ENCODE measurements at regions not wholly inside any gene's neighbourhood (a gene's known extent, or its start where the extent isn't known, plus 50 kb on each side); places are given as distances from the start of the nearest gene placed in this dataset.

DNA sequence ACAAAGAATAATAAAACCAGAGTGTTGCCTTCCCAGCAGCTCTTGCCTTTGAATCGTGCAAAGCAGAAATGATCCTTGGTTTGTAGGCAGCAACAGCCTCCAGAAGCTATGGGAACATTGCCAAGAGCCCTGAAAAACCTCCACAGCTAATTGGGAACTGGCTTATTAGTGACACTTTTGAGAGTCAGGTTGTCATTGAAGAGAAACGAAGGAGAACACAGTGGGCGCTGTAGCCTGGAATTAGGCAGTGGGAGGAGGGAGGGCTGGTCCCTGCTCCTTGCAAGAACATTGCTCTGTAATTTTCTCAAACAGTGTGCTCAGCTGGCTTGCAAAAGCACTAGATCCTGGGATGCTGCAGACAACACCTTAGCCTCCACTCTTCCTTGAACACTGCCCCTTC, 331.5 kb upstream of the EMCN start:
- intact Hi-C loops (cut with DNase I): no loop called here
- H3K4me3 ChIP-seq: no peak overlapping the region
- no peak for TF ChIP-seq POLR2A (IDR thresholded peaks at IDR 0.05)
- TF ChIP-seq, protein P1, sequence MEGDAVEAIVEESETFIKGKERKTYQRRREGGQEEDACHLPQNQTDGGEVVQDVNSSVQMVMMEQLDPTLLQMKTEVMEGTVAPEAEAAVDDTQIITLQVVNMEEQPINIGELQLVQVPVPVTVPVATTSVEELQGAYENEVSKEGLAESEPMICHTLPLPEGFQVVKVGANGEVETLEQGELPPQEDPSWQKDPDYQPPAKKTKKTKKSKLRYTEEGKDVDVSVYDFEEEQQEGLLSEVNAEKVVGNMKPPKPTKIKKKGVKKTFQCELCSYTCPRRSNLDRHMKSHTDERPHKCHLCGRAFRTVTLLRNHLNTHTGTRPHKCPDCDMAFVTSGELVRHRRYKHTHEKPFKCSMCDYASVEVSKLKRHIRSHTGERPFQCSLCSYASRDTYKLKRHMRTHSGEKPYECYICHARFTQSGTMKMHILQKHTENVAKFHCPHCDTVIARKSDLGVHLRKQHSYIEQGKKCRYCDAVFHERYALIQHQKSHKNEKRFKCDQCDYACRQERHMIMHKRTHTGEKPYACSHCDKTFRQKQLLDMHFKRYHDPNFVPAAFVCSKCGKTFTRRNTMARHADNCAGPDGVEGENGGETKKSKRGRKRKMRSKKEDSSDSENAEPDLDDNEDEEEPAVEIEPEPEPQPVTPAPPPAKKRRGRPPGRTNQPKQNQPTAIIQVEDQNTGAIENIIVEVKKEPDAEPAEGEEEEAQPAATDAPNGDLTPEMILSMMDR (IDR thresholded peaks at IDR 0.05): no peak

GRCh38 chr4:100848841-100849240, 331.0 kb upstream of the EMCN start:
- 90 to 95% methylated on average over 2 of the region's 2 CpGs for WGBS, 2 donors
- no peaks in the 10 kb centered on the region for H3K36me3 ChIP-seq
- H3K4me3 ChIP-seq: no peak overlapping the region
- no peaks in the 10 kb centered on the region for H3K27me3 ChIP-seq
- H3K9me3 ChIP-seq: no peaks in the 10 kb centered on the region
- DNase-seq: no peak
- no peak overlapping the region for H3K27ac ChIP-seq
- intact Hi-C loops (cut with DNase I): no loop called here
- no peak for TF ChIP-seq POLR2A (IDR thresholded peaks at IDR 0.05)
- TF ChIP-seq, protein P1 (IDR thresholded peaks at IDR 0.05): peak in 3 of 6 experiments; percentile 12 to 35 (median 13)
- no peaks in the 10 kb centered on the region for H3K4me1 ChIP-seq

More for the DNA sequence above, 331.5 kb upstream of the EMCN start:
- H3K27me3 ChIP-seq: no peaks in the 10 kb centered on the region
- no peaks in the 10 kb centered on the region for H3K36me3 ChIP-seq
- no peaks in the 10 kb centered on the region for H3K4me1 ChIP-seq
- WGBS, 2 donors: 55 to 58% methylated on average over 3 of the region's 3 CpGs
- no peak overlapping the region for H3K27ac ChIP-seq
- no peaks in the 10 kb centered on the region for H3K9me3 ChIP-seq
- no peak for DNase-seq

- intact Hi-C loops (cut with DNase I): no loop called here
- H3K27me3 ChIP-seq: no peaks in the 10 kb centered on the region
- TF ChIP-seq POLR2A (IDR thresholded peaks at IDR 0.05): no peak
- TF ChIP-seq, protein P1 (IDR thresholded peaks at IDR 0.05): no peak
- no peaks in the 10 kb centered on the region for H3K4me1 ChIP-seq
- no peak overlapping the region for H3K4me3 ChIP-seq
- DNase-seq: no peak
- H3K9me3 ChIP-seq: no peaks in the 10 kb centered on the region
- H3K36me3 ChIP-seq: no peaks in the 10 kb centered on the region
- no peak overlapping the region for H3K27ac ChIP-seq
These were observed 326.1 kb upstream of the EMCN start for GRCh38 chr4:100843910-100844309.

DNA sequence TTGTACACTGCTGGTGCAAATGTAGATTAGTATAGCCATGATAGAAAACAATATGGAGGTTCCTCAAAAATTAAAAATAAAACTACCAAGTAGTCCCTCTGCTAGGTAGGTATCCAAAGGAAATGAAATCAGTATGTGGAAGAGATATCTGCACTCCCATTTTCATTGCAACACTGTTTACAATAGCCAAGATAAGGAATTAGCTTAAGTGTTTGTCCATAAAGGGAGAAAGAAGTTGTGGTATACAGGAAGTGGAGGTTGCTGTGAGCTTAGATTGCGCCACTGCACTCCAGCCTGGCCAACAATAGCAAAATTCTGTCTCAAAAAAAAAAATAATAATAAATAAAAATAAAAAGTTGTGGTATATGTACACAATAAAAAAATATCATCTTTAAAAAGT, 325.0 kb upstream of the EMCN start:
- TF ChIP-seq, protein P1 (IDR thresholded peaks at IDR 0.05): no peak
- TF ChIP-seq POLR2A (IDR thresholded peaks at IDR 0.05): no peak

GRCh38 chr4:100841911-100842310, 324.1 kb upstream of the EMCN start:
- no peak for DNase-seq
- Histone ChIP-seq H3K4me3 (no peak overlapping the region), H3K27ac (no peak overlapping the region), H3K9me3 (no peaks in the 10 kb centered on the region), H3K27me3 (no peaks in the 10 kb centered on the region), H3K36me3 (no peaks in the 10 kb centered on the region), H3K4me1 (no peaks in the 10 kb centered on the region)
- WGBS, 2 donors: 89 to 95% methylated on average over 2 of the region's 2 CpGs
- no peak for TF ChIP-seq POLR2A (IDR thresholded peaks at IDR 0.05)
- intact Hi-C loops (cut with DNase I): no loop called here

More for the DNA sequence above, 325.0 kb upstream of the EMCN start:
- WGBS, 2 donors: 87 to 92% methylated on average over 1 of the region's 1 CpG
- Histone ChIP-seq H3K27ac (no peak overlapping the region), H3K4me3 (no peak overlapping the region), H3K9me3 (no peaks in the 10 kb centered on the region), H3K4me1 (no peaks in the 10 kb centered on the region), H3K27me3 (no peaks in the 10 kb centered on the region), H3K36me3 (no peaks in the 10 kb centered on the region)
- intact Hi-C loops (cut with DNase I): no loop called here
- DNase-seq: no peak

DNA sequence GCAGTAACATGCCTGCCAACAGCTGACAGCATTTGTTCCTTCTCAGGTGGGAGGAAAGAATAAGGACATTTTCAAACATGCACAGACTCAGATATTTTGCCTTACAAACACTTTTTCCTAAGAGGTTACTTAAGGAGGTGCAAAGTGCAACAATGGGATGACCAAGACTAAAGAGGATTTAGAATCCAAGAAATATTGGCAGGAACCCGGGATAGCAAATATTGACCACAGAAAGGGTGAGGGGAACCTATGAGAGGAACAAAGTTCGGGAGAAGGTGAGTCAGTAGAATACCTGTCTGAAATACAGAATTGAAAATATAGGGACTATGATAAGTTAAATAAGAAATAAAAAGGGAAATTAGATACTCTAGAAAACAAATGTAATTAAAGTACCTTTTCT, 321.9 kb upstream of the EMCN start:
- no peak overlapping the region for H3K27ac ChIP-seq
- no peaks in the 10 kb centered on the region for H3K27me3 ChIP-seq
- no peaks in the 10 kb centered on the region for H3K4me1 ChIP-seq
- intact Hi-C loops (cut with DNase I): no loop called here
- TF ChIP-seq, protein P1 (IDR thresholded peaks at IDR 0.05): no peak
- TF ChIP-seq POLR2A (IDR thresholded peaks at IDR 0.05): no peak
- no peak for DNase-seq
- H3K9me3 ChIP-seq: no peaks in the 10 kb centered on the region
- WGBS, 2 donors: 85 to 88% methylated on average over 2 of the region's 2 CpGs
- no peak overlapping the region for H3K4me3 ChIP-seq
- H3K36me3 ChIP-seq: no peaks in the 10 kb centered on the region
